Pons (tissue), 1 donor: ENCODE measurements at regions not wholly inside any gene's neighbourhood (a gene's known extent, or its start where the extent isn't known, plus 50 kb on each side); places are given as distances from the start of the nearest gene placed in this dataset.
A peak's percentile ranks its signal among the peaks of the same experiment; 100 is the strongest.

Experiments
- DNase-seq: peaks from one replicate; pipeline ENCODE4 v3.0.0-alpha.2; 2016; ENCODE audit warnings: low spot score

DNA sequence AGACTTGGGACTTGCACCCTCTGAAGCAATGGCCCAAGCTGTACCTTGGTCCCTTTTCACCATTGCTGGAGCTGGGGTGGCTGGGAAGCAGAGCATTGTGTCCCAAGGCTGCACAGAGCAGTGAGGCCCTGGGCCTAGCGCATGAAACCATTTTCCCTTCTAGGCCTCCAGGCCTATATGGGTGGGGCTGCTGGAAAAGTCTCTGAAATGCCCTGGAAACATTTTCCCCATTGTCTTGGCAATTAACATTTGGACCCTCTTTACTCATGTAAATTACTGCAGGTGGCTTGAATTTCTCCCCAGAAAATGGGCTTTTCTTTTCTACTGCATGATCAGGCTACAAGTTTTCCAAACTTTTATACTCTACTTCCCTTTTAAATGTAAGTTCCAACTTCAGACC lies 510.5 kb downstream of the SLITRK6 start:
- DNase-seq: no peak

DNA sequence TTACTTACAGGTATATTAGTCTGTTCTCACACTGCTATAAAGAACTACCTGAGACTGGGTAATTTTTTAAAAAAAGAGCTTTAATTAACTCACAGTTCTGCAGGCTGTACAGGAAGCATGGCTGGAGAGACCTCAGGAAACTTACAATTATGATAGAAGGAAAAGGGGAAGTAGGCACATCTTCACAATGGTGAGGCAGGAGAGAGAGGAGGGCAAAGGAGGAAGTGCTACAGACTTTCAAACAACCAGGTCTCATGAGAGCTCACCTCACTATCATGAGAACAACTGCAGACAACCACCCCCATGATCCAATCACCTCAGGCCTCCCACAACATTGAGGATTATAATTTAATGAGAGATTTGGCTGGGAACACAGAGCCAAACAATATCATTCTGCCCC lies 511.7 kb downstream of the SLITRK6 start:
- no peak for DNase-seq

DNA sequence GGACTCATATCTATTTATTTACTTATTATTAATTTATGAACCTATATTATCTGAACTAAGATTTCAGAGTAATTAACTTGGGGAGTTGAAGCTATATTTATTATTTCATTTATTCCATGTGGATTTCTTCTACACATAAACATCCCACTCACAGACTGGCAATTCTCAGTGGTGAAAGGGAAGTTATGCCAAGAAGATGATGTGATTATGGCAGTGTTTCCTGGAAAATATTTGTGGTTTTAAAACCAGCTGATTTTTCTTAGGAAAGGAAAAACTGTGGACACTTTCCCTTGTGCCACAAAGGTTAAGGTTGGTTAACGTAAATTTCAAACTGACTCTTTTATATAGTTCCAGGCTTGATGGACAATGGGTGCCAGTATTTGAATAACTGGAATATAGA lies 513.1 kb downstream of the SLITRK6 start:
- DNase-seq: no peak

DNA sequence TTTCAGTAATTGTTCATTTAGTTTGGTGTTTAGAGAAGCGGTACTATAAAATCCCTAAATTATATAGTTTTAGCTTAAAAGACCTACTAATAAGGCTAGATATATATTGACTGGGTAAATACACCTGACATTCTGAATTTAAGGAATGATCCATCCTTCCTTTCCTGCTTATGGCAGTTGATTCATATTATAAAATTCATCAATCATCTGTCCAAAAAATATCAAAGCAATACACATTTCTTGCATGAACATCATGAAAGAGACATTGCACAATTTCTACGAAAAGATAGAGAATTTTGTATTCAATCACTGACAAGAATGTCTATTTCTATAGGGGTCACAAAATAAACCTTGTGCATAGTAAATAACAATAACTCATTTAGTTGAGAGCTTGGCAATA lies 514.9 kb downstream of the SLITRK6 start:
- DNase-seq: no peak

DNA sequence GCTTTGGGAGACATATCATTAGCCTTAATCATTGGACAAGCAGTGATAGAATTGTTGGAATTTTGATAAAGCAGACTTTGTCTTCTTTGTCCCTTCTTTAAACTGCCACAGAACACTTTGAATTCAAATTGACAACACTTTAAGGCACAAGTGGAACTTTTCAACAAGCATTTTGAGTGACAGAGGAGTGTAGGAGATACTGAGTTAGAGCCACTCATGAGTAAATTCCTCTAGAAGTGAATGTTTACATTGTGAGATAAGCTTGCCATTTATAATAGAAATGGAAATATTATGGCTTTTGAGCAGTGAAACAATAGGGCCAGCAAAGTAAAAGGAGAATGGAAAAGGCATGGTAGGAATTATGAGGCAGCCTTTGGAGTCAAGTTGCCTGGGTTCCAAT lies 515.8 kb downstream of the SLITRK6 start:
- DNase-seq: no peak

DNA sequence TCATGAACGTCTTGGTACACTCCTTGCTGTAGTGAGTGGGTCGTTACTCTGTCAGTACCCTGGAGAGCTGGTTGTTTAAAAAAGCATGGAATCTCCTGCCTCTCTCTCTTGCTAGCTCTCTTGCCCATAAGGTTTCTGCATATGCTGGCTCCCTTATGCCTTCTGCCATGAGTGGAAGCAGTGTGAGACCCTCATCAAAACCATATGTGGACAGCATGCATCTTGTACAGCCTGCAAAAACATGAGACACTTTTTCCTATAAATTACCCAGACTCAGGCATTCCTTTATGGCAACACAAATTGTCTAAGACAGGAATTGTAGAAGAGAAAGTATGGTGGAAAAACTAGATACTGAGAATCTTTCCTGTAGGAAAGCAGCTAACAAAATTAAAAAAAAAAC lies 516.3 kb downstream of the SLITRK6 start:
- no peak for DNase-seq

DNA sequence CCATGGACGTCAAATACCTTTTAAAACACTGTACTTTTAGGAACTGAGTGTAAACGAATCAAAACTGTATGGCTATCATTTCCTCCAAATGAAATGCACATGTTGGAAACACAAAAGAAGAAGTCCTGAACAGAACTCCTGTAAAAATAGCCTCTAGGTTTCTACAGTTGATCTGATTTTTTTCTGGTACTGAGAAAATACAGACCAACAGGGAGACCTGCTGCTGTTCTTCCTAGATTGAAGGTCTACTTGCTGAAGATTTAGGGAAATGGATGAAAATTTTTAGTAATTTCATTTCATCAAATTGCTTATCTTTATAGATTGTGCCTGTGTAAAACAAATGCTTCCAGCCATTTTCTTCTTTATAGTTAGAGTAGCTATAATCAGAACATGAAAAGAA lies 520.4 kb downstream of the SLITRK6 start:
- DNase-seq: no peak

DNA sequence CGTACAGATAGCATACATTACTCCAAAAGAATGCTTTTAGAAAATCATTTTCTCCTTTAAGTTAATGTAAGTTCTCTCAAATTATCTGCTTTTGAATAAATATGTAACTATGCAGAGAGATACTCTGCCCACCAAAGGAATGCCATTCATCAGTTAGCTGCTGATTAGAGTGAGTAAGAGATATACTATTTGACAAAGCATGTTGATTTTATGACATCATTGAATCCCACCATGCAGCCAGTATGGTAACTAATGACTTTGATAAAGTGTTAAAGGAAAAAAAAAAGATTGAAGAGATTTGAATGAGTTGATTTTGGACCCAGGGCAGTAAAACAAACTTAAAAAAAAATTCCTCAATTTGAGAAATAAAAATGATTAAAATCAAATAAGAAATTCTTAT lies 521.5 kb downstream of the SLITRK6 start:
- DNase-seq: no peak

DNA sequence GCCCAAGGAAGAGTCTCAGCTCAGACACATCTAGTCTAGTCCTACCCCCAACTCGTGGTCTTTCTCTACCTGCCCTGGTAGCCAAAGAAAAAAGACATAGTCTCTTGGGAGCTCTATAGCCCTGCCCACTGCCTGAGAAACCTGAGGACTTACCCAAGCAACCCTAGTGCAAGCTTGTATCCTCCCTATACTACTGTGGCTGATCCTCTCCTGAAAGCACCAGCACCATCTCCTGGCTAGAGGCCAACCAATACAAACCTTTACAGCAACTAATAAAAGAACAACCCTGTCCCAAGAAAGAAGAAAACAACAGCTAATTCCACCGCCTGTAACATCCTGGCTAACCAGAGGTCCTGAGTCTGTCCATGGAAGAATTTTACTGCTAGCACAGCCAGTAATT lies 532.4 kb downstream of the SLITRK6 start:
- DNase-seq: no peak

DNA sequence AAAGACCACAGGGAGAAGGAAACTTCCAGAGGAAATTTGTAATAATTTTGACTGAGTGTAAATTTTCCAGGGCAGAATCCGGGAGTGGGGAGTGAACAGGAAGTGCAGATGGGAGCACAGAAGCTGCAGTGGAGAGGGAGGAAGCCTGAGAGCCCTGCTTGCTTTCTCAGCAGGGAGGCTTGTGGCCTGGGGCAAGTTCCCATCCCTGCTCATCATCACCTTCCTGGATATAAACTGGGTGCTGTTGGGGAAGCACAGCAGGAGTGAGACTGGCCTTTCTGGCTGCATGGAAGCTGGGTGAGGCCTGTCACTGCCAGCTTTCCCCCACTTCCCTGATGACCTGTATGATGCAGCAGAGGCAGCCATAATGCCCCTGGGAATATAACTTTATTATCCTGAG lies 532.9 kb downstream of the SLITRK6 start:
- no peak for DNase-seq

DNA sequence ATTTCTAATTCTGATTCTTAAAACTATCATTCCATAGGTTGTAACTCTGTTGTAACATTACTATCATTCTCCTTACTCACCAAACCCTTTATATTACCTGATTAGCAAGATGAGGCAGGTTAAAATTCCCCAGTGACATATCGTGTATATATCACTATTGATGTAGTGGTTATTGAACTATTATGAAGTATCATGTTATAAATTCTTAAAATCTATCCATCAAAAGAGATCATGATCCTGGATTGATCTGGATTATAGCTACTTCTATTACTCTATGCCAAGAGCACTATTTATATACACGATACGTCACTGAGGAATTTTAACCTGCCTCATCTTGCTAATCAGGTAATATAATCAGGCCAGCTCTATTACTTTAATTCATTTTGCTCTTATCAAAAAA lies 533.9 kb downstream of the SLITRK6 start:
- no peak for DNase-seq

DNA sequence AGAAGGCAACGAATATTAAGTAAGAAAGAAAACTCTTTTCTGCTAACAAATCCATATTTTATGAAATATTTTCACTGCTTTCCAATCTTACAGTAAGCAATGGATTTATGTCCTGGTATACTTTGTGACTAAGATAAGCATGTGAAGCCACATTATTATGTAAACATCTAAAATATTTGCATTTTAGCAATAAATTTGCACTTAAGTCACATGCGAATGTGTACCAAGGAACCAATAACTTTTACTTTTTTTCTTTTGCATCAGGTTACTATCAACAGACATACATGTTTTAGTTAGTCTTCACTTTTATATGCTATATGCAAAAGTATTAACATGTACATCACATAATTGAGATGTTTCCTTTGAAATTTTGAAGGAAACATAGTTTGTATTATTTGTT lies 536.7 kb downstream of the SLITRK6 start:
- no peak for DNase-seq

DNA sequence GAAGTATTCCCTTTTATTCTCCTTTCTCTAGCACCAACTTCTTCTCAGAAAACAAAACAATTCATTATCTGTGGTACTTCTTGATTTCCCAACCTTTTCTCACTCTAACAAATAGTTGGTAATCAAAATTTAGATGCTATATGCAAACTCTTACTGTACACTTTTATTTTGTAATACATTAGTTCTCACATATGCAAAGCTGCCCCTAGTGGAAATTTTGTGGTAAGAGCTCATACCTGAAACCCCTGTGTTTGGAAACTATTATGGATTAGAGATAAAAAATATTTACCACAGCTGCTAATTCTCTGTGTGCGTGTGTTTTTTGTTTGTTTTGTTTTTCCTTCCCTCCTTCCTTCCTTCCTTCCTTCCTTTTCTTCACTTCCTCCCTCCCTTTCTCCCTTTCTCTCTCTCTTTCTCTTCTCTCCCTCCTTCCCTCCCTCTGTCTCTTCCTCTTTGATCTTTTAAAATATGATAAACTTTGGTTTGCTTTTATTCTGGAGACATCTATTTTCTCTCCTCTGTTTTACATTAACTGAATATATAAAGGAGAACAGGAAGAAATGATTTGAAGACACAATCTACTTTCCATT lies 537.4 kb downstream of the SLITRK6 start:
- peak; percentile 5 for DNase-seq

DNA sequence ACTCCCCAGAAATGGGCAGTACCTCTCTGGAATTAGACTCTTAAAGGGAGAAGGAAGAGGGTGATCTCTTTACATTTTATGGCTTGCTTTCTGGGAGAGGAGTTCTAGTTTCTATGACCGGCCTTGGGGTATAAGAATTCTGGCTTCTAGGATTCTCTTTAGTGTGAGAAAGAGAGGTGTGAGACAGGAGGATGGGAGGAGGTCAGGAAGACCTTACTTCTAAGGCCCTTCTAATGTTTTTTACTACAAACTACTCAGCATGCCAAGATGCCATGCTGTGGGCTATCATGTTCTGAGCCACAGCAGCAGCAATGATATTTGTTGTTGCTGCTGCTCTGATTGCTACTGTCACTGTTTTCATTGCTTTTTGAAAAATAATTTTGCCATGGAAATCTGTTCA lies 538.3 kb downstream of the SLITRK6 start:
- DNase-seq: no peak

DNA sequence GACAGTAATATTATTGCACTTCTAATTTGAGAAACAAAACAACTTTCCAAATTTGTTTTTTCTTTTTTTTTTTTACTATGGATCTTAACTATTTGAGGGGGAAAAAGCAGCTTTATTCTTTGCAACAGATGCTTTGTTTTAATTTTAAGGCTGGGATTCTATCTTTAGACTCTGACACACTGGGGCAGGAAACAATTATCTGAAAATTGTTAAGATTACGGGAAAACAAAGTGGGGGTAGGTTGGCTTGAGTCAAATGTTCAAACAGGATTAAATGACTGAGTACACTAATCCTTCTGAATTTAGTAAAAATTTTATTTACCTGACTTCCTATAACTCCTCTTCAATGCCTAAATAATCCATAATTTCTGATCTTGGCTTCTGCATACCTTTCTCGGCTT lies 543.2 kb downstream of the SLITRK6 start:
- DNase-seq: no peak

DNA sequence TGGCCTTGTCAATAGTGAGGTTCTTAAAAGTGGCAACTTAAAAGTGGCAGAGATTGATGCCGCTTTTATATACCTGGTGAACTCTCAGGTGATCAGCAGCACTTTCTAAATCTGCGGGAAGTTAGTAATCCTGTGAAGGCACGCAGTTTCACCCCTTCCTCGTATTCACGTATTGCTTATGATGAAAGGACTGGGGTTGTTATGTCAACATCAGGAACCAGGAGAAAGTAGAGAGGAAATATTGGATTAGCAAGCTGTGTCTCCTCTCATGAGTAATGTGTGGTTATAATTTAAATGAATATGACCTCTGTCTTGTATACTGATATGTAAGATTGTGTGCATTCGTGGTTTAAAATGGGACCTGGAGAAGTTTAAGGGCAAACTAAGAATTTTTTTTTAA lies 544.6 kb downstream of the SLITRK6 start:
- DNase-seq: no peak

DNA sequence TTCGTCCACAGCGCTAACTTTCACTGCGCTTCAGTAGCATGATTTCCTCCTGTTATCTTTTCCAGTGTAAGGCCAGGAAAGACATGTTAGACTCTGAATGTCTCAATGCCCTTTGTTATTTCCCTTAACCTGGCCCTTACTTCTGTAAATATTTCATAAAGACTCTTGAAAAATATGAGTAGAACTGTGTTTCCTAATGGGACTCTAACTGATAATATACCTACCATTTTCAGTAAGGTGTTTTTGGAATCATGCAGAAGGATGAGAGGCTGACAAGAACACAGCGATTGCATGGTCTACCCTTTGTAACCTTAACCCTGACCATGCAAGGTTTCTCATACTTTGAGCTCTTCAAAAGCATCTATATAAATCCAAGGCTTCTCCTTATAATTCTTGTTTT lies 550.1 kb downstream of the SLITRK6 start:
- no peak for DNase-seq

DNA sequence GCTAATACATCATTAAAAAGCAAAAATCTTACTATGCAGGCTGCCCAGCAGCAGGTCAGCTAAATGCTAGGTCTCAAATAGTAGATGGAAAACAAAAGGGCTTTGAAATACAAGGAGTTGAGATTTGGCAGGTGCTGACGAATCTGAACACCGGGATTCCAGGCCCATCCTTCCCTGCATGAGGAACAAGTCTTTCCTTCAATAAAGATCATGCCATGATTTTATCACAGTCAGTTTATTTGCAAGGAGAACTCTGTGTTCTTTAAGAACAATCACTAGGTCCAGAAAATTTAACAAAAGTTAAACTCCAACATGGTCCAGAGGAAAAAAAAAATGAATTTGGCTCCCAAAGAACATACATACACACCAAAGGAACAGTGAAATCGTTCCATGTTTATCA lies 551.4 kb downstream of the SLITRK6 start:
- DNase-seq: no peak

DNA sequence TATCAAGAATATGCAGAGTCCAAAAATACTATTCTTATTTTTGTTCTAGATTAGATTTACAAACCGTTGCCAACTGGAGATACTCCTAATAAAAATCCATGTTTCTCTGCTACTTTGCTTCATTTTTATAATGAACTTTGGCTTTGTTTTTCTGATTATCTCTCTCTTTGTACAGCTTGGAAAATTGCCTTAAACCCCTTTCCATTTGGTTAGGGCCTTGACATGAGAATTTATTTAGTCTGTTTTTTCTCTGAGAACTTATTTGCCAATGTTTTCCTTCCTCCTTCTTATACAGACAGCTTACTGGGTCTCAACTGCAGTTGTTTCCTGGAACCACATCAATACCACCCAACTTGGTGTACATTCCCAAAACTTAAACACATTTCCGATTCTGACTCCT lies 555.4 kb downstream of the SLITRK6 start:
- DNase-seq: no peak

DNA sequence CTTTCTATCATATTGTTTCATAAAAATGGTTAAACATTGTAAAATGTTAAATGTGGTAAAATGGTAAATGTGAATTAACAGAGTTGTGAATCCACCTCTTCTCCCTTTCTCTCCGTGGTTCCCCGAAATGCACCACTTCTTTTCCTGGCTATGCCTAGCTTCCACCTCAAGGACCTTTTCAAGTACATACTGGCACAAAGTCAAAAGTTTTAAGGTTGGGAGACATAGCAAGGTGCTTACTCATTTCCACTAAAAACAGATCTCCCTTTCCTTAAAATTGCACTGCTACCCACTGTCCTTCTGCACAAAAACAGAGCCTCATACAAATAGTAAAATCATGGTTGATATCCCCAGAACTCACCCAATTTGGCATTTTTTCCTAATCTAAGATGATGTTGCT lies 558.2 kb downstream of the SLITRK6 start:
- no peak for DNase-seq

DNA sequence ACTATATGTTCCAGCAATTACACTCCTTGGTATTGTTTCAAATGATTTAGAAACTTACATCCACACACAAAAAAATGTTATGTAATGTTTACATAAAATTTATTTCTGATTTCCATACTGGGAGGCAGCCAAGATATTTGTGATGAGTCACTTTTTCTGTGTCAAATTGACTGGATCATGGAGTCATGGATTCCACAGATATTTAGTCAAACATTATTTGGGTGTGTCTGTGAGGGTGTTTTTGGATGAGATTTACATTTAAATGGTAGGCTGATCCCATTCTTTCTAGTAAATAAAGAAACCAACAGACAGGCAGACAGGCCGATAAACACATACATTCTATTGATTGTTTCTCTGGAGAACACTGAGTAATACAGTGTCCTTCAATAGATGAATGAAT lies 562.8 kb downstream of the SLITRK6 start:
- no peak for DNase-seq

DNA sequence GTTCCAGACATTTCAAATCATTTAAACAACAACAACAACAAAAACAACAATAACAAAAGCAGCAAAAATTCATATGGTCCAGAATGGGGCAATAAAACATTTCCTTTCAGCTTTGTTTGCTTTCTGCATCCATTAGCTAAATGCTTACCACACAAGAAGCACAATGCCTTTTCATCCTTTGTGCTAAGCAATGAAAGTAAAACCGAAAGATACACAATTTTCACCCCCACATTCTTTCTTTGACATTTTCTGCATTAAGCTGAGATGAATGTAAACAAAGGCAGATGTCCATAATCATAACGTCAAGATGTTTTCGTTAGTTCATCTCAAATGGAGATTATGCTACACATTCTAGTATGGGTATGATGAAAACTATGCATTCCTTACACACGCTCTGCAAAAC lies 568.5 kb downstream of the SLITRK6 start:
- peak; percentile 28 for DNase-seq

DNA sequence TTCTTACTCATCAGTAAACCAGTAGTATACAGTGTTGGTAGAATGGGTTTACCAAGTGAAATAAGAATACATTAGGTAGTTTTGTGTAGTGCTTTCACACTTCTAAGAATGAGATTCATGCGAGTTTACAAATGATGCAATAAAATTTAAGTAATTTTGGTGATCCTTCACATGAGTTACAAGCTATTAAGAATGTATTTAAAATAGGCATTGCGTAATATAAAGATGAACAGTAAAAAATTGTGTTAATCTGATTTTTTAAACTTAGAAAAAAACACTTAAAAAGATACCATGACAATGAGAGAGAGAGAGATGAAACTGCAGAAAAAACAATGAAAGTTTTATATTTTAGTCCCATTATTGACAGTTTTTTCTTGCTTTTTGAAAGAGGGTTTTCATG lies 570.5 kb downstream of the SLITRK6 start:
- no peak for DNase-seq

DNA sequence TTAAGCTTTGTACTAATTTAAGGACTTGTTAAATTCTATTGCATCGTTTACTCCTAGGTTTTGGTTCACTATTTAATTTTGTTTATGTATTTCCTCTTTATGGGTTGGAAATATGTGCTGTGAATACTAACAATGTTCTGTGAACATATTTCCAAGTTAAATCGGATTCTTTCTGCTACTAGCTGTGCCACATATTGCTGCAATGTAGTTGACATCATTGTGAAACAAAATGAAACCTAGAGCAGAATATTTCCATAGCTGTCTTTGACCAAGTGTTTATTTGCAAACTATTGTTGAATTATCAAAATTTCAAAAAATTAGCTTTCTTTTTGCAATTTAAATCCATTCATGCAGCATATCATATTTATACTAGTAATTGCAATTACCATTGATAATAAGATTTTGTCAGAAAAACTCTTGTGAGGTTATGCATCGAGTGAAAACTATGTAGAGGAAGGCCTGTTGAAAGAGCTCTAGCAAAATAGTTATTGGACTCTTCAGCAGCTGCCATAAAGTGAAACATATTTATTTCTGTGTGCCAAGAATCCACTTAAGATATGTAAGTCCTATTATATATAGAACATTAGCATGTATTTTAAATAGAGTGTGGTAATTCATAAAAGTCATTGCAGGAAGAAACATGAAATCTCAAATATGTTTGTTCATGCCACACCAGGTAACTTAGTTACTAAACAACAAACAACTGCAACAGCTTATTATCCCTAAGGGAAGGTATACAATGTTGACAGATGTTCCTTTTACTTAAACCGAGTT lies 575.1 kb downstream of the SLITRK6 start:
- no peak for DNase-seq
